KOPT-K1 (cell line): ENCODE measurements at regions not wholly inside any gene's neighbourhood (a gene's known extent, or its start where the extent isn't known, plus 50 kb on each side); places are given as distances from the start of the nearest gene placed in this dataset.
"Not testable (repeated sequence)": the region's sequence is repeated elsewhere in the genome, so short reads cannot be mapped to it uniquely, and the experiment has no call there.

Source experiments
- H3K27ac ChIP-seq: fragments of 200-600 bp; sonication (generic); 2 replicates; pipeline ENCODE4 v1.5.1; 2016; ENCODE audit warnings: antibody characterized with exemption, mild to moderate bottlenecking, low read depth, low read length; ENCODE audit not compliant: poor library complexity, severe bottlenecking
- H3K36me3 ChIP-seq: fragments of 200-600 bp; sonication (generic); 2 replicates; pipeline ENCODE4 v1.5.1; 2017; ENCODE audit warnings: antibody characterized with exemption, mild to moderate bottlenecking, low read length, moderate library complexity; ENCODE audit not compliant: insufficient read depth
- H3K9me3 ChIP-seq: fragments of 200-600 bp; sonication (generic); 2 replicates; pipeline ENCODE4 v1.5.1; 2017; ENCODE audit warnings: antibody characterized with exemption, low read length, mild to moderate bottlenecking; ENCODE audit not compliant: insufficient read depth, poor library complexity, severe bottlenecking

- H3K36me3 ChIP-seq, result no peaks in the 10 kb centered on the region
- H3K27ac ChIP-seq, result no peak overlapping the region
- no peaks in the 10 kb centered on the region for H3K9me3 ChIP-seq
Measured at GRCh38 chr6:80488190-80488589, 381.7 kb downstream of the BCKDHB start.

- not testable (repeated sequence) for H3K27ac ChIP-seq, H3K9me3 ChIP-seq, H3K36me3 ChIP-seq
Measured at GRCh38 chr6:80485494-80485893, 379.0 kb downstream of the BCKDHB start.

- H3K27ac ChIP-seq, result no peak overlapping the region
- H3K36me3 ChIP-seq, result no peaks in the 10 kb centered on the region
- H3K9me3 ChIP-seq, result no peaks in the 10 kb centered on the region
Measured at GRCh38 chr6:80482056-80482455, 375.6 kb downstream of the BCKDHB start.

DNA sequence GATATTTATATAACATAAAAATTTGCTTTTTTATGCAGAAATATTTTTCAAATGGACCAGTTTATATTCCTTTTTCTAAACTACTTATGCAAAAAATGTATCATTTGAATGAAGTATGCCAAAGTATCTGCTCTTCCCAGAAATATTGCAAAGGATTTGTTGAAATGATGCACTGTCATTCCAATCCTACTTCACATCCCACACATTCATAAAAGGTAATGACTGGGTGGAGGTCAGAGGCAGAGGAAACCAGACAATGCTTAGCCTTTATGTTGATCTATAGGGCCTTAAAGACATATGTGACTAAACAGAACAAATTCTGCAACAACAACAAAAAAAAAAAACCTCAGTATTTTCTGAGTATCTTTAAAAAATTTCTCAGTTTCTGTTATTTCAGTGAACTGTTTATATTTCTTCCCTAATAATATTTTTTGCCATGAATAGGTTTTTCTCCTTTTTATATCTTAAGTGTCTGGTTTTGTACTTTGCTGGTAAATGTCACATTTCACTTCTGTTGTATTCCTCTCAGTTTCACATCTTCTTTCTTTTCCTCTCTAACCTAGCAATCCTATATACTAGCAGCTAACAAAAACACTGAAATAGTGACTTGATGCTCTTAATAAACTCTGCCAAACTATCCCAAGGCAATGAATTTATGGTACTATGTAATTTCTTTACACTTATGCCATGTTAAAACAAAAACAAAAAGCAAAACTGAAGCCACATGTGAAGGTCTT is 374.1 kb downstream of the BCKDHB start:
- Histone ChIP-seq H3K36me3 (no peaks in the 10 kb centered on the region), H3K27ac (no peak overlapping the region), H3K9me3 (no peaks in the 10 kb centered on the region)

GRCh38 chr6:80478030-80478429 is 371.6 kb downstream of the BCKDHB start:
- Histone ChIP-seq H3K36me3 (no peaks in the 10 kb centered on the region), H3K9me3 (no peaks in the 10 kb centered on the region), H3K27ac (no peak overlapping the region)

- Histone ChIP-seq H3K9me3 (no peaks in the 10 kb centered on the region), H3K36me3 (no peaks in the 10 kb centered on the region), H3K27ac (no peak overlapping the region)
Measured at GRCh38 chr6:80477591-80477990, 371.1 kb downstream of the BCKDHB start.

- Histone ChIP-seq H3K27ac (no peak overlapping the region), H3K36me3 (no peaks in the 10 kb centered on the region), H3K9me3 (no peaks in the 10 kb centered on the region)
Measured at GRCh38 chr6:80472271-80472670, 365.8 kb downstream of the BCKDHB start.

DNA sequence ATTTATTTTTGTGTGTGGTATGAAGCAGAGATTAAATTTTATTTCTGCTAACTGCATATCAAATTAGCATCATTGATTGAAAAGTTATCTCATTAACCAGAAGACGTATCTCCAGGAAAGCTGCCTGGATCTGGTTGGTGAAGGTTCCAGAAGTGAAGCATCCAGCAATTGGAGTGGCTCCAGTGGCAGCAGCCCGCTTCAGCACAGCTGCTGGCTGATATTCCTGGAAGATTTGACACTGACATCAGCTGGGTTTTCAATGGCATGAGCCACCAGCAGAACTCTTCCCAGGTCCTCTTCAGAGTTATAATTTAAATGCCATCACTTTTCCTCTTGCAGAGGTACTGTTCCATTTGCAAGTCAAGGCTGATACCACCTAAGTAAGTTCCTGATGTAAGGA is 363.5 kb downstream of the BCKDHB start:
- Histone ChIP-seq H3K27ac (no peak overlapping the region), H3K36me3 (no peaks in the 10 kb centered on the region), H3K9me3 (no peaks in the 10 kb centered on the region)

GRCh38 chr6:80468398-80468797 is 361.9 kb downstream of the BCKDHB start:
- no peaks in the 10 kb centered on the region for H3K9me3 ChIP-seq
- H3K36me3 ChIP-seq, result no peaks in the 10 kb centered on the region
- no peak overlapping the region for H3K27ac ChIP-seq

DNA sequence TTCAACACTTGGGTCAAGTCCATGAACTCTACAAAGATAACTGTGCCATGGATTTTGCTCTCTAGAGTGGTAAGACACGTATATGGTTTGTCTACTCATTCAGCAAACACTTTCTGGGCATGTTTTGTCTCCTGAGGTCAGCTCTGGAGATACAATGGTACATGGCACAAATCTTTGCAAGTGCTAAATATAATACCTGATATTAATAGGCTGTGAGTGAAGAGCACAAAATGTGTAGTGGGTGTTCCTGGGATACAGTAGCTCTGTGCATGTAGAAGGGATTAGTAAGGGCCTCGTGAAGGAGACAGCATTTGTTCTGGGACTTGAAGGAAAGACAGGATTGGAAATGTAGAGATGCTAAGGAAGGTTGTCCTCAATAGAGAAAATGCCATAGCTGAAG is 360.9 kb downstream of the BCKDHB start:
- Histone ChIP-seq H3K9me3 (no peaks in the 10 kb centered on the region), H3K36me3 (no peaks in the 10 kb centered on the region), H3K27ac (no peak overlapping the region)

DNA sequence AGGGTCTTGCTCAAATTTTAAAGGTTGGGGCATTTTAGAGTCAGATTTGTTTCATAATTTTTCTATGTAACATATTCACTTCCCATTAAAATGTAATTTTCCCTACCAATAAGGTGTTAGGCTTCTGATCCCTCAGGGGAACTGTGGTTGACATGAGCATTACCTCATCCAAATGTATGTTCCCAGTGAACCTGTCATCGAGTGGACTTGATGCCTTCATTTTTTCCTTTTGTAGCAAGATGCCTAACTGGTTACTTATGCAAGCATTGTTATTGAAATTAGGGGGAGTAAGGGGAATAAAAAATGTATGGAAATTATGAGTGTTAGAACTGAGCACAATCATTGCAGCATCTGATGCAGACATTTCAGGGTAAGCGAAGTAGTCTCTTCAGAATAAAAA is 360.5 kb downstream of the BCKDHB start:
- H3K27ac ChIP-seq, result no peak overlapping the region
- no peaks in the 10 kb centered on the region for H3K36me3 ChIP-seq

GRCh38 chr6:80465513-80465912 is 359.0 kb downstream of the BCKDHB start:
- H3K36me3 ChIP-seq, result no peaks in the 10 kb centered on the region
- no peak overlapping the region for H3K27ac ChIP-seq
- no peaks in the 10 kb centered on the region for H3K9me3 ChIP-seq

More for the DNA sequence above, 360.5 kb downstream of the BCKDHB start:
- no peaks in the 10 kb centered on the region for H3K9me3 ChIP-seq

- Histone ChIP-seq H3K9me3 (no peaks in the 10 kb centered on the region), H3K36me3 (no peaks in the 10 kb centered on the region), H3K27ac (no peak overlapping the region)
Measured at GRCh38 chr6:80464901-80465300, 358.4 kb downstream of the BCKDHB start.

- H3K27ac ChIP-seq, result no peak overlapping the region
- no peaks in the 10 kb centered on the region for H3K9me3 ChIP-seq
- H3K36me3 ChIP-seq, result no peaks in the 10 kb centered on the region
Measured at GRCh38 chr6:80463197-80463596, 356.7 kb downstream of the BCKDHB start.

GRCh38 chr6:80460257-80460865 is 353.9 kb downstream of the BCKDHB start:
- H3K9me3 ChIP-seq, result no peaks in the 10 kb centered on the region
- no peaks in the 10 kb centered on the region for H3K36me3 ChIP-seq

GRCh38 chr6:80457439-80457933 is 351.0 kb downstream of the BCKDHB start:
- Histone ChIP-seq H3K9me3 (no peaks in the 10 kb centered on the region), H3K27ac (no peak overlapping the region), H3K36me3 (no peaks in the 10 kb centered on the region)

More at GRCh38 chr6:80460257-80460865, 353.9 kb downstream of the BCKDHB start:
- H3K27ac ChIP-seq, result no peak overlapping the region
